Activated naive CD8-positive, alpha-beta T cell treated with anti-CD3 and anti-CD28 coated beads for 36 hours (primary cell): ENCODE measurements at regions not wholly inside any gene's neighbourhood (a gene's known extent, or its start where the extent isn't known, plus 50 kb on each side); places are given as distances from the start of the nearest gene placed in this dataset.

Source experiments
- DNase-seq: peaks from one replicate; pipeline ENCODE4 v3.0.0; 2021
- H3K27ac Mint-ChIP-seq: one replicate; pipeline ENCODE4 v1.8.0; 2022; ENCODE audit warnings: mild to moderate bottlenecking, moderate library complexity, mixed read lengths
- H3K27me3 Mint-ChIP-seq: one replicate; pipeline ENCODE4 v1.8.0; 2022; ENCODE audit warnings: mild to moderate bottlenecking, mixed read lengths
- H3K36me3 Mint-ChIP-seq: one replicate; pipeline ENCODE4 v1.8.0; 2021; ENCODE audit warnings: mild to moderate bottlenecking, mixed read lengths
- H3K4me1 Mint-ChIP-seq: one replicate; pipeline ENCODE4 v1.8.0; 2021; ENCODE audit warnings: mixed read lengths
- H3K4me3 Mint-ChIP-seq: one replicate; pipeline ENCODE4 v1.8.0; 2022; ENCODE audit warnings: mild to moderate bottlenecking, moderate library complexity, mixed read lengths
- H3K9me3 Mint-ChIP-seq: one replicate; pipeline ENCODE4 v1.8.0; 2022; ENCODE audit warnings: mixed read lengths

DNA sequence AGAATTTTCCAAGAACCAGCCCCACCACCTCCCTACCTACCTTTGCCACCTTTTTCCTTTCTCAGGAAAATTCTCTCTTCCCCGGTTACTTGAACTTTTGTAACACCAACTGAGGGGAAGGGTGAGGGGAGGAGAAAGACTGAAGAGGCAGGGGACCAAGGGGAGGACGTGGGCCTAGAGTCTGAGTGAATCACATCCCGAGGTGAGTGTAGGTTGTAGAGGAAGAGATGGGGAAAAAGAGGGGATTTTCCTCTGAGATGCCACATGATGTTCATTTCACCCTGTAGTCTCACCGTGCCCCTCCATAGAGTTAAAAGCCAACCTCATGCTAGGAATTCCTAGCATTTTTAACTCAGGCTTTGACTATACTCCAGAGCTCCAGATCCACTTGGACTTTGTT is 311.8 kb downstream of the RPAP3 start:
- peak overlapping the region; percentile 73 for H3K4me3 Mint-ChIP-seq
- H3K27me3 Mint-ChIP-seq = no peaks in the 10 kb centered on the region
- no peak for DNase-seq
- peaks cover 54% of the 10 kb centered on the region for H3K36me3 Mint-ChIP-seq
- peaks cover 85% of the 10 kb centered on the region for H3K4me1 Mint-ChIP-seq
- peaks cover 18% of the 10 kb centered on the region for H3K9me3 Mint-ChIP-seq
- peak overlapping the region; percentile 100 for H3K27ac Mint-ChIP-seq

DNA sequence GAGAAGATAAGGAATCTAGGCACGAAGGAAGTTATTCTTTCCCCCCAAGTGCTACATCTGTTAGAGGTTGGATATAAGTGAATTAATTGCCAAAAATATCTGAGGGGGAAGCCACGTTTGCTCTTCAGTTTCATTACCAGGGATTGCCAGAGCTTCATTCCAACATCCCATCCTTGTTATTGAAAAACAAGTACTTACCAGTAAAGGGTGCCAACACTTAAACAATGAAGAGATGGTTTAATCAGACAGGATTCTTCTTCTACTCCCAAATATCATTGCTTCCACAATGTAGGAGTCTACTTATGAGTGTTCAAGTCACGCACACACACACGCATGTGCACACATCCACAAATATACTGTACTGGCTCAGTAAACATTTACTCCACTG is 312.4 kb downstream of the RPAP3 start:
- peaks cover 89% of the 10 kb centered on the region for H3K4me1 Mint-ChIP-seq
- peak overlapping the region; percentile 100 for H3K27ac Mint-ChIP-seq
- no peaks in the 10 kb centered on the region for H3K27me3 Mint-ChIP-seq

GRCh38 chr12:47391566-47391965 is 311.8 kb upstream of the AMIGO2 start:
- Mint-ChIP-seq H3K4me3 (peak overlapping the region; percentile 80), H3K36me3 (peaks cover 58% of the 10 kb centered on the region), H3K27ac (peak overlapping the region; percentile 100), H3K4me1 (peaks cover 82% of the 10 kb centered on the region), H3K27me3 (no peaks in the 10 kb centered on the region), H3K9me3 (peaks cover 18% of the 10 kb centered on the region)
- DNase-seq = peak; percentile 81

More for the DNA sequence above, 312.4 kb downstream of the RPAP3 start:
- peak overlapping the region; percentile 73 for H3K4me3 Mint-ChIP-seq
- no peak for DNase-seq
- H3K36me3 Mint-ChIP-seq = peaks cover 57% of the 10 kb centered on the region
- H3K9me3 Mint-ChIP-seq = peaks cover 20% of the 10 kb centered on the region

DNA sequence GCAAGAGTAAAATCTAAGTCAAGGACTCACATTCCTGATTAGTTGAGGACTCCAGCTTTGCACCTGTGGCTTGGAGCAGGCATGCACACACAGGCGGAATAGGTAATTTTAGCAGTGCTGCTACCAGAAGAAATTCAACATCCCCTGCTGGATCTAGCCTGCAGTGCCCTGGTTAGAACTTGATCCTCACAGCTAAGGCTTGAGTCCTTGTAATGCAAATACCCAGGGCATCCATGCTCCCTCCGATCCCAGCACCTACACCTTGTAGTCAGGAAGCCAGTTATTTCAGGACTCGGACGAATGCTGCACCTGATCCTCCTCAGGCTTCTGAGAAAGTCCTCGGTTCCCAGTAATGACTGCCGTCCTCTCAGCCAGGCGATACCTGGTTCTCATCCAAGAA is 309.0 kb upstream of the AMIGO2 start:
- peak overlapping the region; percentile 100 for H3K27ac Mint-ChIP-seq
- no peak overlapping the region for H3K4me3 Mint-ChIP-seq

GRCh38 chr12:47387994-47388393 is 308.2 kb upstream of the AMIGO2 start:
- Mint-ChIP-seq H3K27me3 (no peaks in the 10 kb centered on the region), H3K36me3 (peaks cover 51% of the 10 kb centered on the region), H3K9me3 (peaks cover 17% of the 10 kb centered on the region), H3K4me3 (no peak overlapping the region), H3K4me1 (peaks cover 76% of the 10 kb centered on the region), H3K27ac (peak overlapping the region; percentile 100)
- DNase-seq = no peak

More for the DNA sequence above, 309.0 kb upstream of the AMIGO2 start:
- Mint-ChIP-seq H3K36me3 (peaks cover 52% of the 10 kb centered on the region), H3K9me3 (peaks cover 17% of the 10 kb centered on the region), H3K27me3 (no peaks in the 10 kb centered on the region), H3K4me1 (peaks cover 78% of the 10 kb centered on the region)
- DNase-seq = no peak

DNA sequence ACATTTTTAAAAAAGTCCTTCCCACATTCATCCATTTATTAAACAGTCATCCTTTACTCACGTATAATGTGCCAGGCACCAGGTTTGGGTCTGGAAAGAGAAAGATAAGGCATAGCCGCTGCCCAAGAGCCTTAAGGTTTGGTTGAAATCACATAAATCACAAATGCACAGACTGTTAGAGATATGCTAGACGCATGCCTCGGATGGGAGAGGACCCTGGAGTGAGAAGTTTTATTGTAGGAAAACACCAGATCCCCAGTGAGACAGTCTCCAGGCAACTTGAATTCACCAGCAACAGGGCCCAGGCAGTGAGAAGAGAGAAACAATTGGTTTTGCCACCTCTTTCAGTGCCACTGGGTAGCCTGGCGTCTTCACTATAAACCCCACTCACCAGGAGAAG is 305.9 kb upstream of the AMIGO2 start:
- H3K36me3 Mint-ChIP-seq = peaks cover 46% of the 10 kb centered on the region
- peaks cover 25% of the 10 kb centered on the region for H3K9me3 Mint-ChIP-seq
- H3K27me3 Mint-ChIP-seq = no peaks in the 10 kb centered on the region
- H3K4me1 Mint-ChIP-seq = peaks cover 63% of the 10 kb centered on the region
- no peak for DNase-seq
- no peak overlapping the region for H3K4me3 Mint-ChIP-seq
- no peak overlapping the region for H3K27ac Mint-ChIP-seq

- DNase-seq = no peak
- Mint-ChIP-seq H3K27ac (peak overlapping the region; percentile 17), H3K9me3 (peaks cover 26% of the 10 kb centered on the region), H3K4me3 (no peak overlapping the region), H3K4me1 (peaks cover 63% of the 10 kb centered on the region), H3K36me3 (peaks cover 43% of the 10 kb centered on the region), H3K27me3 (no peaks in the 10 kb centered on the region)
Measured at GRCh38 chr12:47383942-47384341, 304.2 kb upstream of the AMIGO2 start.

DNA sequence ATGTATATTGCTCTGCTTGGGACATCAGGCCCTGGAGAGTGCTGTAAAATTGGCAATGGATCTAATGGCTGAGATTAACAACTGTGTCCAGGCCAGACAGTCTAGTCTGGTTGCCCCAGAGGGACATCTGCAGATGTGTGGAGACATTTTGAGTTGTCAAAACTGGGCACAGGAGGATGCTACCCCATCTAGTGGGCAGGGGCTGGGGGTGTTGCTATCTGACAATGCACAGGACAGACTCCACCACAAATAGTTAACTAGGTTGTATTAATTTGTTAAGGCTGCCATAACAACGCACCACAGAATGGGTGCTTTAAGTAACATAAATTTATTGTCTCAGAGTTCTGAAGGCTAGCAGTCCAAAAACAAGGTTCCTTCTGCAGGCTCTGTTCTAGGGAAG is 302.5 kb upstream of the AMIGO2 start:
- Mint-ChIP-seq H3K9me3 (peaks cover 25% of the 10 kb centered on the region), H3K27ac (no peak overlapping the region), H3K36me3 (peaks cover 39% of the 10 kb centered on the region), H3K4me1 (peaks cover 61% of the 10 kb centered on the region), H3K4me3 (no peak overlapping the region), H3K27me3 (no peaks in the 10 kb centered on the region)
- no peak for DNase-seq

DNA sequence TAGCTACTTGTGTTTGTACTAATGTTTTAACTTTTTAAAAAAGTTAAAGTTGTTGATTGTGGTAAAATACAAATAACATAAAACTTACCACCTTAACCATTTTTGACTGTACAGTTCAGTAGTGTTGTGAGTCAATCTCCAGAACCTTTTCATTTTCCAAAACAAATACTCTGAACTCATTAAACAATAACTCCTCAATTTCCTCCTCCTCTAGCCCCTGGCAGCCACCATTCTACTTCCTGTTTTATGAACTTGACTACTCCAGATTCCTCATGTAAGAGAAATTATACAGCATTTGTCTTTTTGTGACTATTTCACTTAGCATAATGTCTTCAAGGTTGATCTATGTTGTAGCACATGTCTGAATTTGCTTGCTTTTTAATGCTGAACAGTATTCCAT is 299.1 kb upstream of the AMIGO2 start:
- Mint-ChIP-seq H3K36me3 (peaks cover 43% of the 10 kb centered on the region), H3K9me3 (peaks cover 42% of the 10 kb centered on the region), H3K27me3 (no peaks in the 10 kb centered on the region), H3K27ac (peak overlapping the region; percentile 68), H3K4me1 (peaks cover 39% of the 10 kb centered on the region), H3K4me3 (no peak overlapping the region)
- DNase-seq = no peak

DNA sequence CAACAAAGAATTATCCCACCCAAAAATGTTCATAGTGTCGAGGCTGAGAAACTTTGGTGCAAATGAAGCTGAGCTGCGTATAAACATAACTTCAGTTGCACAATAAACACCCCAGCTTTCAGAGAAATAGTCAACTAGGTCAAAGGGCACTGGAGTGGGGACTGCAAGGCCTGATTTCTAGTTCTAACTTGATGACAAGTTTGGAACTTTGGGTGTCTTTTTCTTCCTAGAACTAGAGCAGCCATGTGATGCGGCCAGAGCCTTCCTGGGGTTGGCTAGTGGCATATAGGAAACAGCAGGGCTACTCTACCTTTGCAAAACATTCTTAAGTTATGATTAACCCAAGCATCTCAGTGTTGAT is 298.4 kb upstream of the AMIGO2 start:
- no peak overlapping the region for H3K4me3 Mint-ChIP-seq
- H3K4me1 Mint-ChIP-seq = peaks cover 37% of the 10 kb centered on the region
- peak overlapping the region; percentile 7 for H3K27ac Mint-ChIP-seq
- no peak for DNase-seq
- peaks cover 47% of the 10 kb centered on the region for H3K9me3 Mint-ChIP-seq
- H3K27me3 Mint-ChIP-seq = no peaks in the 10 kb centered on the region
- H3K36me3 Mint-ChIP-seq = peaks cover 46% of the 10 kb centered on the region

DNA sequence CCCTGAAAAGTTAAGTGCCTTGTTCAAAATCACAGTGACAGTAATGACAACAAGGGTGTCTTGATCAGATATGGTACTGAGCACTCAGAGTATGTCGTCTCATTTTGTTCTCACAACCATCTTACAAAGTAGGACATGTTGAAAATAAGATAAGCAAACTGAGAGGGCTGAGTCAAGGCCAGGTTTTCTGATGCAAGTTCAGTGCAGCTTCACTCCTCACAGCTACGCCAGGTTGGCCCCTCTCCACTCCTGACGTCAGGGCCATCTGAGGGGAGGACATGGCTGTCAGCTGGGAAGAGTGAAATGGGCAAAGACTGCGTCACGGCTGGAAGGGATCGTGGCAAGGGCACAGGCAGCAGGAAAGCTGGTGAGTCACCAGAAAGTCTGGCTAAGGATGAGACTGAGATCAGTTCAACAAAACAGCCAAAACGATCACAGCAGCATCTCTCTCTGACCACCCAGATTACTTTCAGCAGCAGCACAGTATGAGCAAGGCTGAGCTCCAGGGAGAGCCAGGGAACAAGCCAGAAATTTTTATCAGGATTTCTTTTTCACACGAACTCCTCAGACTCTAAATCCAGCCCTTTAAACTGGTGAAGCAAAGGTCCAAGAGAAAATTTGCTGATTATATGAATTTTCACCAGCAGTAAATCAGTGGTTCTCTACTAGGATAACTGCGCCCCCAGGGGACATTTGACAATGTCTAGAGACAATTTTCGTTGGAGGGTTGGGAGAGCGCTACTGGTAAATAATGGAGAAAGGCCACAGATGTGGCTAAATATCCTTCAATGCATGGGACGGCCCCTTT is 297.9 kb upstream of the AMIGO2 start:
- H3K27me3 Mint-ChIP-seq = no peaks in the 10 kb centered on the region
- peaks cover 48% of the 10 kb centered on the region for H3K9me3 Mint-ChIP-seq
- peaks cover 45% of the 10 kb centered on the region for H3K36me3 Mint-ChIP-seq
- no peak overlapping the region for H3K4me3 Mint-ChIP-seq
- peaks cover 34% of the 10 kb centered on the region for H3K4me1 Mint-ChIP-seq
- DNase-seq = no peak
- no peak overlapping the region for H3K27ac Mint-ChIP-seq

DNA sequence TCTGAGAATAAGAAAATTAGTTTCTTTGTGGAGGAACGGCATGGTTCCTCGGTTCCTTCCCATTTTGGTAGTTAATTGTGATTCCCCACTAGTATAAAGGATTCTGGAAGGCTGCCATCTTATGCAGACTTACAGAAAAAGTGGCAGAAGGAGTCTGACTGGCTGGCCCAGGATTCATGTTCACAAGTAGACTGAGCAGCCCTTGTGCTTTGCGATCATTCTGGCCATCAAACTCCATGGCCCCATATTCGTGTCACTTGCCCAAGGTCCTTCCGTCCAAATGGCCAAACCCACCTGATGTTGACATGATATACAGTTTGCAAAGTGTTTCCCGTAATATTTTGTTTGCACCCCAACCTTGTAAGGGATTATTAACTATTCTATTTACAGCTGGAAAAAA is 297.2 kb upstream of the AMIGO2 start:
- Mint-ChIP-seq H3K36me3 (peaks cover 50% of the 10 kb centered on the region), H3K4me1 (peaks cover 33% of the 10 kb centered on the region), H3K9me3 (peaks cover 45% of the 10 kb centered on the region), H3K27ac (no peak overlapping the region), H3K4me3 (no peak overlapping the region), H3K27me3 (no peaks in the 10 kb centered on the region)
- DNase-seq = no peak

GRCh38 chr12:47373554-47374150 is 293.9 kb upstream of the AMIGO2 start:
- Mint-ChIP-seq H3K4me1 (peaks cover 22% of the 10 kb centered on the region), H3K36me3 (peaks cover 48% of the 10 kb centered on the region), H3K9me3 (peaks cover 33% of the 10 kb centered on the region), H3K4me3 (no peak overlapping the region), H3K27me3 (no peaks in the 10 kb centered on the region), H3K27ac (no peak overlapping the region)
- no peak for DNase-seq

- Mint-ChIP-seq H3K27me3 (no peaks in the 10 kb centered on the region), H3K4me3 (no peak overlapping the region), H3K9me3 (peaks cover 29% of the 10 kb centered on the region), H3K4me1 (peaks cover 12% of the 10 kb centered on the region), H3K27ac (no peak overlapping the region), H3K36me3 (peaks cover 37% of the 10 kb centered on the region)
- DNase-seq = no peak
Measured at GRCh38 chr12:47370421-47370820, 290.7 kb upstream of the AMIGO2 start.

GRCh38 chr12:47369085-47369484 is 289.3 kb upstream of the AMIGO2 start:
- Mint-ChIP-seq H3K27me3 (no peaks in the 10 kb centered on the region), H3K36me3 (peaks cover 29% of the 10 kb centered on the region), H3K27ac (no peak overlapping the region), H3K9me3 (peaks cover 17% of the 10 kb centered on the region), H3K4me1 (peaks cover 14% of the 10 kb centered on the region), H3K4me3 (no peak overlapping the region)
- no peak for DNase-seq
